GM12872 (cell line): ENCODE measurements at regions not wholly inside any gene's neighbourhood (a gene's known extent, or its start where the extent isn't known, plus 50 kb on each side); places are given as distances from the start of the nearest gene placed in this dataset.

Source experiments
- TF ChIP-seq, protein P1 (sequence below): IDR thresholded peaks from 3 replicates; pipeline ENCODE4 v1.5.1; 2011; ENCODE audit warnings: low read depth, mild to moderate bottlenecking, low read length, moderate library complexity; ENCODE audit not compliant: insufficient read depth

DNA sequence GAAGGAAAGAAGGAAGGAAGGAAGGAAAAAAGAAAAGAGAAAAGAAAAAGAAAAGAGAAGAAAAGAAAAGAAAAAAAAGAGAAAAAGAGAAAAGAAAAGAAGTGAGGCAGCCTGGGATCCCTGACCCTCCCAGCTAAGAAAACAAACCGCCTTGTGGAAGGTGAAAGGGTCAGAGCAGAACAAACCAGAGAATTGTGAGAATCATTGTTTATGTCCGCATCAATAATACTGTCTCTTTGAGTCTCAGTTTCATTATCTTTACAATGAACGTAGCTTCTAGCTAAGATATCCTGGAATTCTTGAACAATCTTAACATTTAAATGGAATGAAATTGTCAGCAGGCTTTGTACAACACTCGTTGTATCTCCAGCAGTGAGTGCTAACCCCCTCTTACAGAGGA is 66.4 kb upstream of the SERP2 start:
- TF ChIP-seq, protein P1, sequence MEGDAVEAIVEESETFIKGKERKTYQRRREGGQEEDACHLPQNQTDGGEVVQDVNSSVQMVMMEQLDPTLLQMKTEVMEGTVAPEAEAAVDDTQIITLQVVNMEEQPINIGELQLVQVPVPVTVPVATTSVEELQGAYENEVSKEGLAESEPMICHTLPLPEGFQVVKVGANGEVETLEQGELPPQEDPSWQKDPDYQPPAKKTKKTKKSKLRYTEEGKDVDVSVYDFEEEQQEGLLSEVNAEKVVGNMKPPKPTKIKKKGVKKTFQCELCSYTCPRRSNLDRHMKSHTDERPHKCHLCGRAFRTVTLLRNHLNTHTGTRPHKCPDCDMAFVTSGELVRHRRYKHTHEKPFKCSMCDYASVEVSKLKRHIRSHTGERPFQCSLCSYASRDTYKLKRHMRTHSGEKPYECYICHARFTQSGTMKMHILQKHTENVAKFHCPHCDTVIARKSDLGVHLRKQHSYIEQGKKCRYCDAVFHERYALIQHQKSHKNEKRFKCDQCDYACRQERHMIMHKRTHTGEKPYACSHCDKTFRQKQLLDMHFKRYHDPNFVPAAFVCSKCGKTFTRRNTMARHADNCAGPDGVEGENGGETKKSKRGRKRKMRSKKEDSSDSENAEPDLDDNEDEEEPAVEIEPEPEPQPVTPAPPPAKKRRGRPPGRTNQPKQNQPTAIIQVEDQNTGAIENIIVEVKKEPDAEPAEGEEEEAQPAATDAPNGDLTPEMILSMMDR, result no peak

GRCh38 chr13:44307844-44308243 is 65.8 kb upstream of the SERP2 start:
- TF ChIP-seq, protein P1, result no peak

GRCh38 chr13:44308352-44308751 is 65.3 kb upstream of the SERP2 start:
- TF ChIP-seq, protein P1, result no peak

- TF ChIP-seq, protein P1, result no peak
Measured at GRCh38 chr13:44309794-44310757, 63.5 kb upstream of the SERP2 start.

DNA sequence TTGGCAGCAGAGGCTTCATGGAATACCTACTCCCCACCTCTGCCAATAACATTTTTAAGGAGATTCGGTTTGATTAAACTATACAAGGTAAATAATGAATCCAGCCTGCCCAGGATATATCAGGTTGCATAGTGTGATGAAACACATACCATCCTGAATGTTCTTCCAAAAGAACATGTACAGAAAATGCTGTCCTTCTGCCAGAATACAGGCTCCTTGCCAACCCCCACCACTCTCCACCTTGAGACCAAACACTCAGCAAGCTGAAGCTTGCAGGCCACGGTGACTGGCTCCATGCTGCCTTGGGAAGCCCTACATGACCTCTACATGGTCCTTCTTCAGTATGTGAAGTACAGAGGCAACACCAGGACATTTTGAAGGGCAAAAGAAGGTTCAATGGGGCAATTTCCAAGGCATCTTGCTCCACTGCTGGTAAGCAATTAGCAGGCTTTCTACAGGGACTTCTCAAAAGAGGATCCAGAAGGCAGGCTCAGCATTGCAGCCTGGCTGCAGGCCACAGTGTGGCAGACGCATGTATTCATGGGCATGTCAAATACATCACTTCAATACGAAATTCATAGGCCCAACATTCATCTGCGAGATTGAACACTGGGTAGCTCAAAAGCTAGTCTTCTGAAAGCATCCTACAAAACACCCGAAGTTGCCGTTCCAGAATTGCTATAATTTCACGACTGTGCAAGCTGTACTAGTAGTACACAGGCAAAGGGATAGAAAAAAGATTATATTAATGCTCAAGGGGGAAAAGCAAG is 62.4 kb upstream of the SERP2 start:
- TF ChIP-seq, protein P1, result no peak

- TF ChIP-seq, protein P1, result no peak
Measured at GRCh38 chr13:44312131-44312530, 61.5 kb upstream of the SERP2 start.

DNA sequence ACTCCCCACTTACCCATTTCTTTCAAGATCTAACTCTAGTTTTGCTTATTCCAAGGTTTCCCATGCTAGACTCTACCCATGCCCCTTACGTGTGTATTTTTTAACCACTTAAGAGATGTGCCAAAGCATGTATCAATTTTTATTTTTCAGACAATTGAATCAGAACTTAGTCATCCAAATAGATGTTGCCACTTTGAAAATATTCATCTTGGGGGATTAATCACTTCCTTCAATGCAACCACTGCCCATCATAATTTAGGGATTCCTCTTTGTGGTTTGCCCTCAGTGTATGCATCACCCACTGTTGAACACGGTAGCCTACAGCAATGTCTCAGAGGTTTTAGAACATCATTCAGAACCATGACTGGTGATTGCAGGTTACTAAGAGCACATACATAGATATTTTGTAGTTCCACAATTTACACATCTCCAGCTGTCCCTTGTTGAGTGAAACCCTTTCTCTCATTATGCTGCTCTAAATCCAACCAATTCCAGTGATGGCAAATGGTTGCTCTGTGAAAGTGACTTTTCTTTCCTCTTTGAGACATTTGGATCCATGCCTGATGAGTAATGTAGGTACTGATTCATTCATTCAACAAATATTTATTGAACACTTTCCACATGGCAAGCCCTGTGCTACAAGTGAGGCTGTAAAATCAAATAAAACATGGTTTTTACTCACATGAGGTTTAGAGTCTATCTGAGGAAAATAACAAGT is 60.6 kb upstream of the SERP2 start:
- TF ChIP-seq, protein P1, result no peak
